NCI-H1417 treated with DMSO at 0.1 percent for 48 hours (cell line): ENCODE measurements at regions not wholly inside any gene's neighbourhood (a gene's known extent, or its start where the extent isn't known, plus 50 kb on each side); places are given as distances from the start of the nearest gene placed in this dataset.
"Not testable (repeated sequence)": the region's sequence is repeated elsewhere in the genome, so short reads cannot be mapped to it uniquely, and the experiment has no call there.

Experiments
- DNase-seq: peaks from one replicate; lab custom pipeline; 2025; lab: John Stamatoyannopoulos, UW

DNA sequence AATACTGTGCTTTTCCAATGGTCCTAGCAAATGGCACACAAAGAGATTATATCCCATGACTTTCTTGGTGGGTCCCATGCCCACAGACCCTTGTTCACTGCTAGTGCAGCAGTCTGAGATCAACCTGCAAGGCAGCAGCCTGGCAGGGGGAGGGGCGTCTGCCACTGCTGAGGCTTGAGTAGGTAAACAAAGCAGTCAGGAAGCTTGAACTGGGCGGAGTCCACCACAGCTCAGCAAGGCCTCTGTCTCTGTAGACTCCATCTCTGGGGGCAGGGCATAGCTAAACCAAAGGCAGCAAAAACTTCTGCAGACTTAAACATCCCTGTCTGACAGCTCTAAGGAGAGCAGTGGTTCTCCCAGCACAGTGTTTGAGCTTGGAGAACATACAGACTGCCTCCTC lies 82.9 kb downstream of the ZNF737 start:
- no peak for DNase-seq

DNA sequence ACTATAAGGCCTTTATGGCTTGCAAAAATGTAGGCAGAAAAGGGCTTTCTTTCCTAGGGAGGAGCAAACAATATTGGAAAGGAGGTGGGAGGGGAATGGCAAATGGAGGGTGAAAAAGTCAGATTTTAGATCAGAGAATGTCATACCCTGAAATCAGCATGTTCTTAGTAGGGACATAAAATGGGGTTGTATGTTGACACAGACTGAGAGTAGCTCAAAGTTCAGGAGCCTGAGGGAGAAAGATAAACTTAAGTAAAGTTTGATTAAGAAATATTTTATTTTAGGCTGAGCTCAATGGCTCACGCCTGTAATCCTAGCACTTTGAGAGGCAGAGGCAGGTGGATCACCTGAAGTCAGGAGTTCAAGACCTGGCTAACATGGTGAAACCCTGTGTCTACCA lies 83.8 kb downstream of the ZNF737 start:
- no peak for DNase-seq

DNA sequence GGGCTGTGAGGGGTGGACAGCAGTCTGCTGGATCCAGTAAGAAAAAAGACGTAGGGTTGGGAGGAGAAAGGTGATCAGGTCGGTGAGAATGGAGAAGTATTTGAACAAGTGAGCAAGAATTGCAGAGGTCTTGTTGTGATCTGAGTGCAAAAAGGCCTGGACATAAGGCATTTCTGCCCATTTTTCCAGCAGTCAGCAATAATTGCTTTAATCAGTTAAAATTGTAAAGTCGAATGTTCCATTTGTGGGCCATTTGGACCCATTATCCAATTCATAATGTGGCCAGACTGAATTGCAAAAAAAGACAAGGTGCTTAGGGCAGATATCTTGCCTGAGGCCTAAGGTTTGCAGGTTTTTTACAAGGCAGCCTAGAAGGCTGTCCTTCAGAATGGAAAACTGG lies 86.1 kb downstream of the ZNF737 start:
- no peak for DNase-seq

GRCh38 chr19:20478936-20479335 lies 86.6 kb downstream of the ZNF737 start:
- DNase-seq, result no peak

- DNase-seq, result no peak
Measured at GRCh38 chr19:20472854-20473253, 92.7 kb downstream of the ZNF737 start.

DNA sequence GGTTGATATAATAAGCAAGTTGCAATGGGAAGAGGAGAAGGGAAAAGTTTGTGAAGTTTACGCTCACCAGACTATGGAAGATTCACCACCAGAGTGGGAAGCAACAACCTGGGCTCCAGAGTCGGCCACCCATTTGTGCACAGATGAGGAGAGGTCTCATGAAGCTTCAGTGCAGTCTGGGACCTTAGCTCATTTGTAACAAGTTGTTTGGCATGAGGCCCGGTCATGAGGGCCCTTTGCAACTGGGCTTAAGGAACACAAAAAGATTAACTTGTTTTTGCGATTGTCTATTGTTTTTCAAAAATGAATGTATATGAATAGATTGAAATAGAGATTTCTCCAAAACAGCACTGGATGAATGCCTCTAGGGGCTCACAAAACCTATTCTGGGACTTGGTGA lies 94.2 kb downstream of the ZNF737 start:
- DNase-seq, result no peak

GRCh38 chr19:20470345-20471135 lies 95.0 kb downstream of the ZNF737 start:
- DNase-seq, result no peak

DNA sequence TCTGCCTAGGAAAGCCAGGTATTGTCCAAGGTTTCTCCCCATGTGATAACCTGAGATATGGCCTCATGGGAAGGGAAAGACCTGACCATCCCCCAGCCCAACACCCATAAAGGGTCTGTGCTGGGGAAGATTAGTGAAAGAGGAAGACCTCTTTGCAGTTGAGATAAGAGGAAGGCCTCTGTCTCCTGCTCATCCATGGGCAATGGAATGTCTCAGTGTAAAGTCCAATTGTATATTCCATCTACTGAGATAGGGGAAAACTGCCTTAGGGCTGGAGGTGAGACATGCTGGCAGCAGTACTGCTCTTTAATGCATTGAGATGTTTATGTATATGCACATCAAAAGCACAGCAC lies 99.0 kb downstream of the ZNF737 start:
- not testable (repeated sequence) for DNase-seq

- not testable (repeated sequence) for DNase-seq
Measured at GRCh38 chr19:20465922-20466637, 99.5 kb downstream of the ZNF737 start.

GRCh38 chr19:20453425-20453935 lies 112.1 kb downstream of the ZNF737 start:
- DNase-seq, result no peak

- no peak for DNase-seq
Measured at GRCh38 chr19:20444202-20444885, 121.2 kb downstream of the ZNF737 start.

DNA sequence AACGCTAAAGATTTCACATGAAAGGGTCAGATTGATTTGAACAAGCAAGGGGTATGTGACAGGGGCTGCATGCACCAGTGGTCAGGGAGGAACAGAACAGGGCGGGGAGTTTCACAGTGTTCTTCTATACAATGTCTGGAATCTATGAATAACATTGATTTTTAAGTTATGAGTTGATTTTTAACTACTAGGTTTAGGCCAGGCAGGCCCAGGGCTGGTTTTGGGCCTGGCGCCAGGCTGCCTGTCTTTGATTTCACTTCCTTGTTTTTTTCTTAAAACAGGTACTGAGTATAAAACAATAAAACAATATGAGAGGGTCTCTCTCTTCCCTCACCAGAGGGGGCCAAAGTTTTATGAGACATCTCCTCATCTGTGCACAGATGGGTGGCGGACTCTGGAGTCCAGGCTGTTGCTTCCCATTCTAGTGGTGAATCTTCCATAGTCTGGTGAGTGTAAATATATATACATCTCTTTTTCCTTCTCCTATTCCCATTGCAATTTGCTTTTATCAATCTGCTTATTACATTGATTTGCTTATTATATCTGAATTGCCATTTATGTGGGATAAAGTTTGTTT lies 133.2 kb downstream of the ZNF737 start:
- not testable (repeated sequence) for DNase-seq

- no peak for DNase-seq
Measured at GRCh38 chr19:20431826-20432225, 133.8 kb downstream of the ZNF737 start.

- no peak for DNase-seq
Measured at GRCh38 chr19:20423381-20424197, 142.0 kb downstream of the ZNF737 start.

GRCh38 chr19:20422216-20423205 lies 143.1 kb downstream of the ZNF737 start:
- DNase-seq, result no peak

GRCh38 chr19:20416661-20417060 lies 148.9 kb downstream of the ZNF737 start:
- DNase-seq, result no peak

DNA sequence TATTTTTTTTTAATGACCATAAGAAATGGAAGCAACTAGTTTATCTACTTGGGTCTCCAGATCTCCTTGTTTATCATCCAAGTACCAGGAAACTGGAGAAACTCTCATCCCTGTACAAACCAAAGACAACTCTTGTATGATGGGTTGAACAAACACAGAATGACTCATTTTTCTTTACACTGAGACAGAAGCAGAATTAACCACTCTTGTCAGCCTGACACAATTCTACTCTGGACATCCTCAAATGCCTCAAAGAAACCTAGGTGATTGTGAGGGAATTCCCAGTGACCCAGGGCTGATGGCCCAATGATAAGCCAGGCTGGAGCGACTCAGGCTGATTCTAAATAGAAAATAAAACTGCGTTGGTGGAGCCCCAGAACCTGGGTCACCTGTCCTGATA lies 151.5 kb downstream of the ZNF737 start:
- DNase-seq, result no peak

DNA sequence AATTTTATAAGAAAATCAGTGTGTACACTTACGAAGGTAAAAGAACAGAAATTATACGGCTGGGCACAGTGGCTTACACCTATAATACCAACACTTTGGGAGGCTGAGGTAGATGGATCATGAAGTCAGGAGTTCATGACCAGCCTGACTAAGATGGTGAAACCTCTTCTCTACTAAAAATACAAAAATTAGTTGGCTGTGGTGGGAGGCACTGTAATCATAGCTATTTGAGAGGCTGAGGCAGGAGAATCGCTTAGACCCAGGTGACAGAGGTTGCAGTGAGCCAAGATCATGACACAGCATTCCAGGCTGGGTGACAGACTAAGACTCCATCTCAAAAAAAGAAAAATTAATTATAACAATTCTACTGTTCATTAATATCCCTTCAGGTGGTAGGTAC lies 151.9 kb downstream of the ZNF737 start:
- no peak for DNase-seq

- DNase-seq, result no peak
Measured at GRCh38 chr19:20412846-20413245, 152.7 kb downstream of the ZNF737 start.

DNA sequence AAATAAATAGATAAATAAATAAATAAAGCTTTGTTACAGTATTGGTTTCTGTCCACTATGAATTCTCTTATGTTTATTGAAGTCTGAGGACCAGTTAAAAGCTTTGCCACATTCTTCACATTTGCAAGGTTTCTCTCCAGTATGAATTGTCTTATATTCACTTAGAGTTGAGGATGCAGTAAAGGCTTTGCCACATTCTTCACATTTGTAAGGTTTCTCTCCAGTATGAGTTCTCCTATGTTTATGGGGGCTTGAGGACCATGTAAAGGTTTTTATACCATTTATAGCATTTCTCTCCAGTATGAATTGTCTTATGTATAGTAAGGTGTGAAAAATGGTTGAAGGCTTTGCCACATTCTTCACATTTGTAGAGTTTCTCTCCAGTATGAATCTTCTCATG lies 168.3 kb downstream of the ZNF737 start:
- no peak for DNase-seq
